ENCODE measurements at regions not wholly inside any gene's neighbourhood (a gene's known extent, or its start where the extent isn't known, plus 50 kb on each side); places are given as distances from the start of the nearest gene placed in this dataset.

- no peak for DNase-seq (ENCODE audit: low read depth)
- no peak for TF ChIP-seq CTCF (IDR thresholded peaks at IDR 0.05; ENCODE audit: control insufficient read depth, extremely low read depth, insufficient read depth)
Observed at GRCh38 chr11:109864834-109865547, 228.2 kb upstream of the ZC3H12C start.

GRCh38 chr11:109865548-109866186, 227.5 kb upstream of the ZC3H12C start:
- peak; percentile 65 for TF ChIP-seq CTCF (IDR thresholded peaks at IDR 0.05; ENCODE audit: control insufficient read depth, extremely low read depth, insufficient read depth)
- DNase-seq (ENCODE audit: low read depth): peak; percentile 4
- H3K4me3 ChIP-seq (ENCODE audit: low read depth, low read length): no peak overlapping the region

More at GRCh38 chr11:109864834-109865547, 228.2 kb upstream of the ZC3H12C start:
- no peak overlapping the region for H3K4me3 ChIP-seq (ENCODE audit: low read depth, low read length)

- H3K4me3 ChIP-seq (ENCODE audit: low read depth, low read length): no peak overlapping the region
- no peak for TF ChIP-seq CTCF (IDR thresholded peaks at IDR 0.05; ENCODE audit: control insufficient read depth, extremely low read depth, insufficient read depth)
- no peak for DNase-seq (ENCODE audit: low read depth)
Observed at GRCh38 chr11:109867784-109868183, 225.4 kb upstream of the ZC3H12C start.

GRCh38 chr11:109869536-109869935, 223.7 kb upstream of the ZC3H12C start:
- no peak for TF ChIP-seq CTCF (IDR thresholded peaks at IDR 0.05; ENCODE audit: control insufficient read depth, extremely low read depth, insufficient read depth)
- DNase-seq (ENCODE audit: low read depth): no peak
- no peak overlapping the region for H3K4me3 ChIP-seq (ENCODE audit: low read depth, low read length)

GRCh38 chr11:109870297-109870696, 222.9 kb upstream of the ZC3H12C start:
- no peak overlapping the region for H3K4me3 ChIP-seq (ENCODE audit: low read depth, low read length)
- DNase-seq (ENCODE audit: low read depth): no peak
- no peak for TF ChIP-seq CTCF (IDR thresholded peaks at IDR 0.05; ENCODE audit: control insufficient read depth, extremely low read depth, insufficient read depth)

- no peak overlapping the region for H3K4me3 ChIP-seq (ENCODE audit: low read depth, low read length)
- TF ChIP-seq CTCF (IDR thresholded peaks at IDR 0.05; ENCODE audit: control insufficient read depth, extremely low read depth, insufficient read depth): no peak
- DNase-seq (ENCODE audit: low read depth): no peak
Observed at GRCh38 chr11:109877043-109877442, 216.1 kb upstream of the ZC3H12C start.
